Thoracic aorta (tissue), 2 donors: ENCODE measurements at regions not wholly inside any gene's neighbourhood (a gene's known extent, or its start where the extent isn't known, plus 50 kb on each side); places are given as distances from the start of the nearest gene placed in this dataset.

Source experiments
- ATAC-seq: fragments of 150-250 bp; one replicate; pipeline ENCODE4 v1.8.0; 2017; ENCODE audit warnings: low read depth; ENCODE audit not compliant: insufficient number of reproducible peaks, low FRiP score
- DNase-seq: peaks from one replicate; pipeline ENCODE4 v3.0.0-alpha.2; 2020; ENCODE audit warnings: low spot score
- H3K27ac ChIP-seq, 2 donors: fragments of 200-600 bp; sonication (generic); 1 replicate in 1 of 2; 2 replicates in 1 of 2; pipeline ENCODE4 v1.5.1; 2016; ENCODE audit warnings: mild to moderate bottlenecking in 2 of 2, moderate library complexity in 2 of 2
- H3K27me3 ChIP-seq: fragments of 200-600 bp; sonication (generic); replicated peaks from 2 replicates; pipeline ENCODE4 v1.6.0; 2016; ENCODE audit warnings: mild to moderate bottlenecking; ENCODE audit not compliant: insufficient read depth
- H3K36me3 ChIP-seq: fragments of 200-600 bp; sonication (generic); one replicate; pipeline ENCODE4 v1.5.1; 2016
- H3K4me1 ChIP-seq, 2 donors: fragments of 200-600 bp; sonication (generic); 1 replicate in 1 of 2; 2 replicates in 1 of 2; pipeline versions ENCODE4 v1.5.1 to v1.6.0; 2016; ENCODE audit warnings: low read depth in 2 of 2, mild to moderate bottlenecking in 1 of 2; ENCODE audit not compliant: control insufficient read depth in 1 of 2
- H3K4me3 ChIP-seq: fragments of 200-600 bp; sonication (generic); 2 replicates; pipeline ENCODE4 v1.5.1; 2016; ENCODE audit warnings: mild to moderate bottlenecking
- H3K9me3 ChIP-seq: fragments of 200-600 bp; sonication (generic); 2 replicates; pipeline ENCODE4 v1.5.1; 2016
- CTCF ChIP-seq: fragments of 200-600 bp; sonication (generic); IDR thresholded peaks from one replicate; pipeline ENCODE4 v1.5.1; 2019; ENCODE audit warnings: antibody characterized with exemption

- H3K4me3 ChIP-seq: no peak overlapping the region
- no peak overlapping the region for H3K27ac ChIP-seq
- no peaks in the 10 kb centered on the region for H3K9me3 ChIP-seq
- no peak for ATAC-seq
- H3K27me3 ChIP-seq: no peaks in the 10 kb centered on the region
- no peaks in the 10 kb centered on the region for H3K4me1 ChIP-seq
- H3K36me3 ChIP-seq: no peaks in the 10 kb centered on the region
- no peak for TF ChIP-seq CTCF
- DNase-seq: no peak
Measured at GRCh38 chr17:77746393-77746792, 212.1 kb upstream of the TNRC6C start.

GRCh38 chr17:77746896-77747554 lies 211.5 kb upstream of the TNRC6C start:
- ATAC-seq (no peak), DNase-seq (no peak)
- no peaks in the 10 kb centered on the region for H3K9me3 ChIP-seq
- TF ChIP-seq CTCF: no peak
- H3K27ac ChIP-seq: no peak overlapping the region
- no peak overlapping the region for H3K4me3 ChIP-seq
- H3K27me3 ChIP-seq: no peaks in the 10 kb centered on the region
- H3K36me3 ChIP-seq: no peaks in the 10 kb centered on the region
- no peaks in the 10 kb centered on the region for H3K4me1 ChIP-seq

- H3K4me1 ChIP-seq: no peaks in the 10 kb centered on the region
- H3K9me3 ChIP-seq: no peaks in the 10 kb centered on the region
- H3K36me3 ChIP-seq: no peaks in the 10 kb centered on the region
- H3K27me3 ChIP-seq: no peaks in the 10 kb centered on the region
- no peak for ATAC-seq
- H3K4me3 ChIP-seq: no peak overlapping the region
- DNase-seq: no peak
- H3K27ac ChIP-seq: no peak overlapping the region
- no peak for TF ChIP-seq CTCF
Measured at GRCh38 chr17:77748436-77748835, 210.1 kb upstream of the TNRC6C start.

GRCh38 chr17:77749321-77749751 lies 209.2 kb upstream of the TNRC6C start:
- DNase-seq (no peak), ATAC-seq (no peak)
- Histone ChIP-seq H3K4me1 (no peaks in the 10 kb centered on the region), H3K36me3 (no peaks in the 10 kb centered on the region), H3K9me3 (no peaks in the 10 kb centered on the region), H3K27ac (no peak overlapping the region), H3K4me3 (no peak overlapping the region), H3K27me3 (no peaks in the 10 kb centered on the region)
- no peak for TF ChIP-seq CTCF

- TF ChIP-seq CTCF: no peak
- Histone ChIP-seq H3K27ac (no peak overlapping the region), H3K36me3 (no peaks in the 10 kb centered on the region), H3K4me1 (no peaks in the 10 kb centered on the region), H3K4me3 (no peak overlapping the region), H3K27me3 (no peaks in the 10 kb centered on the region), H3K9me3 (peaks cover 4% of the 10 kb centered on the region)
- DNase-seq (no peak), ATAC-seq (no peak)
Measured at GRCh38 chr17:77749989-77750388, 208.5 kb upstream of the TNRC6C start.
